IMR-90 (cell line): ENCODE measurements at regions not wholly inside any gene's neighbourhood (a gene's known extent, or its start where the extent isn't known, plus 50 kb on each side); places are given as distances from the start of the nearest gene placed in this dataset.

Source experiments
- BHLHE40 ChIP-seq: fragments of 150-350 bp; IDR thresholded peaks from 2 replicates; pipeline ENCODE4 v1.6.1; 2016; ENCODE audit warnings: mild to moderate bottlenecking, low read depth, low read length
- CTCF ChIP-seq: conservative IDR thresholded peaks from 2 replicates; pipeline ENCODE4 v1.5.1; 2012; ENCODE audit warnings: mild to moderate bottlenecking, low read depth, low read length, improper control_type of control experiment
- MXI1 ChIP-seq: IDR thresholded peaks from 2 replicates; pipeline ENCODE4 v1.6.1; 2012; ENCODE audit warnings: low read depth, mild to moderate bottlenecking, low read length, moderate library complexity, borderline replicate concordance
- POLR2A ChIP-seq: IDR thresholded peaks from 2 replicates; pipeline ENCODE4 v1.6.1; 2012; ENCODE audit warnings: mild to moderate bottlenecking, low read depth, low read length
- RAD21 ChIP-seq: IDR thresholded peaks from 2 replicates; pipeline ENCODE4 v1.6.1; 2012; ENCODE audit warnings: low read length, improper control_type of control experiment
- RFX5 ChIP-seq: IDR thresholded peaks from 2 replicates; pipeline ENCODE4 v1.8.0; 2012; ENCODE audit warnings: low read depth, mild to moderate bottlenecking, low read length, moderate library complexity

GRCh38 chr1:209155546-209155945, 428.0 kb upstream of the CAMK1G start:
- TF ChIP-seq CTCF (no peak), POLR2A (no peak), MXI1 (no peak), RFX5 (no peak), BHLHE40 (no peak), RAD21 (no peak)
